Esophagus (tissue), 2 donors: ENCODE measurements at regions not wholly inside any gene's neighbourhood (a gene's known extent, or its start where the extent isn't known, plus 50 kb on each side); places are given as distances from the start of the nearest gene placed in this dataset.

Source experiments
- H3K27ac ChIP-seq, 2 donors: one replicate each; pipeline ENCODE4 v1.5.1; 2013; ENCODE audit warnings: low read depth in 2 of 2, mild to moderate bottlenecking in 2 of 2, inconsistent platforms in 1 of 2, low read length in 1 of 2, moderate library complexity in 1 of 2
- H3K27me3 ChIP-seq, 2 donors: one replicate each; pipeline ENCODE4 v1.6.1; 2013; ENCODE audit warnings: low read length in 2 of 2, control low read depth in 1 of 2, mild to moderate bottlenecking in 1 of 2; ENCODE audit not compliant: insufficient read depth in 2 of 2, control insufficient read depth in 1 of 2
- H3K36me3 ChIP-seq, 2 donors: one replicate each; pipeline ENCODE4 v1.6.1; 2013; ENCODE audit warnings: low read length in 1 of 2; ENCODE audit not compliant: control insufficient read depth in 2 of 2, insufficient read depth in 2 of 2
- H3K4me1 ChIP-seq, 2 donors: one replicate each; pipeline ENCODE4 v1.6.1; 2013; ENCODE audit warnings: low read length in 1 of 2; ENCODE audit not compliant: control insufficient read depth in 2 of 2, insufficient read depth in 2 of 2
- H3K4me3 ChIP-seq, 2 donors: one replicate each; pipeline ENCODE4 v1.5.1; 2013; ENCODE audit warnings: low read length in 2 of 2, mild to moderate bottlenecking in 2 of 2, low read depth in 1 of 2, moderate library complexity in 1 of 2
- H3K9me3 ChIP-seq, 2 donors: one replicate each; pipeline ENCODE4 v1.6.1; 2013; ENCODE audit warnings: mild to moderate bottlenecking in 2 of 2, low read depth in 1 of 2, low read length in 1 of 2, moderate library complexity in 1 of 2; ENCODE audit not compliant: control insufficient read depth in 2 of 2, insufficient read depth in 1 of 2
- WGBS, 2 donors: extraction: QIAGEN DNeasy Blood & Tissue Kit; methylation state at CpG; one replicate each; pipeline ENCODE4 v1.1.7; 2013; 5-methylcytosine and 5-hydroxymethylcytosine counted together
- donor health status: healthy with polysubstance abuse.
- donor health status: Bipolar disorder and iron deficiency.

GRCh38 chr21:35873441-35873840 is 186.9 kb downstream of the SETD4 start:
- H3K4me1 ChIP-seq, result no peaks in the 10 kb centered on the region
- no peak overlapping the region for H3K27ac ChIP-seq
- no peaks in the 10 kb centered on the region for H3K27me3 ChIP-seq
- WGBS, 2 donors, result 24 to 30% methylated on average over 2 of the region's 2 CpGs
- peaks cover 0 to 3% of the 10 kb centered on the region in 2 donors for H3K9me3 ChIP-seq
- no peak overlapping the region for H3K4me3 ChIP-seq
- no peaks in the 10 kb centered on the region for H3K36me3 ChIP-seq

DNA sequence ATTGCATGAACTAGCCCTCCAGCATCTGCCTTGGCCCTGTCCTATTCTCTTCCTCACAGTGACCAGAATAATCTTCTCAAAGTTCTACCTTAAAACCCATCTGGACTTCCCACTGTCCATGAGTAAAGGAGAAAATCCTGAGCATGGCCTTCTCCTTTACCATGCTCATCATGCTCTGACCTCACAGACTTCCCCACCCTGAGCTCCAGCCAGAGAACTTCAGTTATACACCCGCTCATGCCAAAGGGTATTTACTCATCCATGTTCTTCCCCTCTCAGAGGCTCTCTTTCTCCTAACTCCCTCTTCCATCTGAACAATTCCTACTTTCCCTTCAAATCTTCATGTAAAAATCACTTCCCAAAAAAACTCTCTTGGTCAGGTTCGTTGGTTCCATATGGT is 188.4 kb downstream of the SETD4 start:
- Histone ChIP-seq H3K36me3 (no peaks in the 10 kb centered on the region), H3K27me3 (no peaks in the 10 kb centered on the region), H3K4me3 (no peak overlapping the region), H3K27ac (no peak overlapping the region), H3K9me3 (no peaks in the 10 kb centered on the region), H3K4me1 (no peaks in the 10 kb centered on the region)
- 88% methylated on average over 2 of the region's 2 CpGs for WGBS, 2 donors

- Histone ChIP-seq H3K4me1 (no peaks in the 10 kb centered on the region), H3K4me3 (no peak overlapping the region), H3K27me3 (no peaks in the 10 kb centered on the region), H3K9me3 (no peaks in the 10 kb centered on the region), H3K36me3 (no peaks in the 10 kb centered on the region), H3K27ac (no peak overlapping the region)
Observed at GRCh38 chr21:35868869-35869223, 191.5 kb downstream of the SETD4 start.

GRCh38 chr21:35868005-35868868 is 192.1 kb downstream of the SETD4 start:
- Histone ChIP-seq H3K27ac (no peak overlapping the region), H3K27me3 (no peaks in the 10 kb centered on the region)
- WGBS, 2 donors, result 81 to 82% methylated on average over 10 of the region's 10 CpGs

GRCh38 chr21:35864039-35864438 is 196.3 kb downstream of the SETD4 start:
- no peak overlapping the region for H3K4me3 ChIP-seq
- no peaks in the 10 kb centered on the region for H3K4me1 ChIP-seq
- H3K27me3 ChIP-seq, result no peaks in the 10 kb centered on the region
- no peaks in the 10 kb centered on the region for H3K9me3 ChIP-seq
- 58 to 67% methylated on average over 4 of the region's 4 CpGs for WGBS, 2 donors
- H3K27ac ChIP-seq, result no peak overlapping the region
- H3K36me3 ChIP-seq, result no peaks in the 10 kb centered on the region

More at GRCh38 chr21:35868005-35868868, 192.1 kb downstream of the SETD4 start:
- Histone ChIP-seq H3K4me3 (no peak overlapping the region), H3K36me3 (no peaks in the 10 kb centered on the region), H3K4me1 (no peaks in the 10 kb centered on the region), H3K9me3 (no peaks in the 10 kb centered on the region)

DNA sequence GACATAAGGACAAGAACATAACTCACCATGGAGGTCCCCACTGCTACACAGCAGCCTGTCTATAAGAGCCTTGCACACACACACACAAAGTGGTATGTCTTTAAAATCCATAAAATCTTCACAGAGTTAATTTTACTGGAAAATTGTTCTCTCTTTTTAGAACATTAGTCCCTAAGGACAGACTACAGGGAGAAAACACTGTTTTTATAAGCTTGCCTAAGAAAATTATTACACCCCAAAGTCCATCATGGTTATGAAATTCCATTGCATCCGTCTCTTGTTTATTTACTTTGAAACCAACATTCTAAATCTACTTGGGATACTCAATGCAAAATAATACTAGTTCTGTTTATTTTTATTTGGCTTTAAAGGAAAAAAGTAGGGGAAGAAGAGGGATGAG is 197.4 kb downstream of the SETD4 start:
- H3K4me3 ChIP-seq, result no peak overlapping the region
- H3K36me3 ChIP-seq, result no peaks in the 10 kb centered on the region
- H3K27ac ChIP-seq, result no peak overlapping the region
- no peaks in the 10 kb centered on the region for H3K9me3 ChIP-seq
- H3K4me1 ChIP-seq, result no peaks in the 10 kb centered on the region
- 62 to 67% methylated on average over 1 of the region's 1 CpG for WGBS, 2 donors
- no peaks in the 10 kb centered on the region for H3K27me3 ChIP-seq

GRCh38 chr21:35861661-35862060 is 198.7 kb downstream of the SETD4 start:
- no peak overlapping the region for H3K4me3 ChIP-seq
- no peaks in the 10 kb centered on the region for H3K36me3 ChIP-seq
- no peaks in the 10 kb centered on the region for H3K27me3 ChIP-seq
- H3K9me3 ChIP-seq, result no peaks in the 10 kb centered on the region
- no peak overlapping the region for H3K27ac ChIP-seq
- H3K4me1 ChIP-seq, result no peaks in the 10 kb centered on the region

DNA sequence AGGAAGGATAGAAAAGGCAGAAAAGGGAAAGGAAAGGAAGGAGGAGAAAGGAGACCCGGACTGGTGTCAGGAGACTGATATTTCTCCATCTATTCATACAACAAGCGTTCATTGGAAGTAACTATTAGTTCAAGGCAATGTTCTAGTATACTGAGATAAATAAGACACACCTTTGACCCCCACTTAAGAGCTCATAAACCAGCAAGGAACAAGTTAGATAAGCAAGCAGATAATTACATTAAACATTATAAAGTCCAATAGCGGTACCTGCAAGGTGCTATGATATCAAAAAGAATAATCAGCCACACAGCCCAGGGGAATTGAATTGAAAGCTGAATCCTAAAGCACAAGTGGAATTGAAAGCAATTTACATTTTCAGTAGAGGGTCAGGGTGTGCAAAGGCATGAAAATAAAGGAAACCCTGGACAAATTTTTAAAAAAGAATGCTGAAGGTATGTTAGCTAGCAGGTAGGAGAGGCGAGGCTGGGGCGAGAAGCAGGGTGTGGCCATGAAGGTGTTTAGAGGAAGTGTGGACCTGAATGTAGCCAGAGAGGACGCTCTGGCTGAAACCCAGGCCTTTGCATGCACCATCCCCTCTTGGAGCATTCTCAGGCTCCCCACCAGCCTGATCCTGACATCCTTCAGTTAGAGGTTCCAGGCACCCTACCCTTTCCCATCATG is 200.0 kb downstream of the SETD4 start:
- WGBS, 2 donors, result 71 to 91% methylated on average over 6 of the region's 6 CpGs
- Histone ChIP-seq H3K27me3 (no peaks in the 10 kb centered on the region), H3K9me3 (no peaks in the 10 kb centered on the region), H3K4me3 (no peak overlapping the region), H3K36me3 (no peaks in the 10 kb centered on the region), H3K4me1 (no peaks in the 10 kb centered on the region), H3K27ac (no peak overlapping the region)

- Histone ChIP-seq H3K27ac (no peak overlapping the region), H3K36me3 (no peaks in the 10 kb centered on the region), H3K27me3 (no peaks in the 10 kb centered on the region), H3K9me3 (no peaks in the 10 kb centered on the region), H3K4me1 (no peaks in the 10 kb centered on the region), H3K4me3 (no peak overlapping the region)
- WGBS, 2 donors, result 75 to 86% methylated on average over 3 of the region's 3 CpGs
Observed at GRCh38 chr21:35859677-35860076, 200.6 kb downstream of the SETD4 start.

DNA sequence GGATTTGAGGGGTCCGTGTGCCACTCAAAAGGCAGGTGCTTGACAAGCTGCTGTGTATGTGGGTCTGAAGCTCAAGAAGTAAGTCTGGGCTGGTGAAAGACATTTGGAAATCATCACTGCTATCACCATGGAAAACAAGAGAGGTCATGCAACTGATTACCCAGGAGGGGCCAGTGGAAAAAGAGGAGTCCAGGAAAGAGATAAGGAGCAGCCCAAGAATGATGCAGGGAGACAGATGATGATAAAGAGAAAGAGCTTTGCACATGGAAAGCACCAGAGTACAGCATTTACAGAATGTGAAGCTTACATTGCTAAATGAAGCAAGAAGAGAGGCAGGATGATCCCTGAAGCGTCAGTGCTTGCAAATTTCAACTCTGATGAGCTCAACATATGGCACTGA is 203.2 kb downstream of the SETD4 start:
- Histone ChIP-seq H3K9me3 (no peaks in the 10 kb centered on the region), H3K27ac (no peak overlapping the region), H3K27me3 (no peaks in the 10 kb centered on the region), H3K4me3 (no peak overlapping the region), H3K36me3 (no peaks in the 10 kb centered on the region), H3K4me1 (peaks cover 0 to 2% of the 10 kb centered on the region in 2 donors)
- WGBS, 2 donors, result 79 to 90% methylated on average over 2 of the region's 2 CpGs
